ENCODE measurements at regions not wholly inside any gene's neighbourhood (a gene's known extent, or its start where the extent isn't known, plus 50 kb on each side); places are given as distances from the start of the nearest gene placed in this dataset.

GRCh38 chr1:81330111-81330510 lies 470.6 kb upstream of the ADGRL2 start:
- DNase-seq (ENCODE audit: low read depth), result no peak

- DNase-seq (ENCODE audit: low read depth), result no peak
These were observed 471.7 kb upstream of the ADGRL2 start for GRCh38 chr1:81329041-81329440.

DNA sequence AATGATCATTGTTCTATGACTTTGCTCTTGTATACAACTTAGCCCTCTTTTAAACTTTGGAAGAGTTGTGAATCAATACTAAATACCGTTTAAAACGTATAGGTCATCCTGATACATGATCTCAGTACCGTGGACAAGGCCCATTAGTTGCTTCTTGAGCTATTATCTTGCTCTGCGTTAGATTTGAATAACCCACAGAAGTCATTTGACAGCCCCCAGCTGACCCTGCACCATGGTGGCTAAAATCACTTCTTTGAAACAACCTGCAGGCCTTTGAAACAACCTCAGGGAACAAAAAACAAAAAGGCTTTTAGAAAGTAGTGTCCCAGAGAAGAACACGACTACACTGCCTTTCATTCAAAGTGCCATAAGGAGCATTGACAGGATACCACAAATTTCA lies 473.0 kb upstream of the ADGRL2 start:
- DNase-seq (ENCODE audit: low read depth), result no peak

DNA sequence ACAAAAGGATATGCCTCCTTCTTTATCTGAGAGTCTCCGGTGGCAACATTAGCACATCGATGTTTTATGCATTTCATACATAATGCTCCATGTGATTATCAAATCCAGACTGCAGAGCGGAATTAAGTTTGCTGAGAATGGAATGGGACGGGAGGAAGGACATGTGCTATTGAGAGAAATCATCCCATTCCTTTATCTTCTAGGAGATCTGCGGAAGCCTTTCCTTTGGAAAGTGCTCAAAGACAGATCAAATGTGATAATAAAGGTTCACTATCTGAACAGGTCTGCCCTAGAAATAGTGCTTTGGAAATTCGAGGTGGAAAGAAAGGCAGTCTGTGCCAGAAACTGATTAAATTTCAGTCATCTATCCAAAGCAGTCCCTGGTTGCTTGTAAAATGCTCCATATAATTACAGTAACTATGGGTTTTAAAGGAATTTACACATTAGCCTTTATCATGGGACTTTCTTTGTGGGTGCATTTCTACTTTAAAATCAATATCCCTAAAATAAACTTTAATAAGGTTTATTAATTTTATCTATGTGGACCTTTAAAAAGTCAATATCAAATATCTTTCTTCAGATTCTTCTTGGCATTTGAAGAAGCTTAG lies 473.5 kb upstream of the ADGRL2 start:
- no peak for DNase-seq (ENCODE audit: low read depth)

DNA sequence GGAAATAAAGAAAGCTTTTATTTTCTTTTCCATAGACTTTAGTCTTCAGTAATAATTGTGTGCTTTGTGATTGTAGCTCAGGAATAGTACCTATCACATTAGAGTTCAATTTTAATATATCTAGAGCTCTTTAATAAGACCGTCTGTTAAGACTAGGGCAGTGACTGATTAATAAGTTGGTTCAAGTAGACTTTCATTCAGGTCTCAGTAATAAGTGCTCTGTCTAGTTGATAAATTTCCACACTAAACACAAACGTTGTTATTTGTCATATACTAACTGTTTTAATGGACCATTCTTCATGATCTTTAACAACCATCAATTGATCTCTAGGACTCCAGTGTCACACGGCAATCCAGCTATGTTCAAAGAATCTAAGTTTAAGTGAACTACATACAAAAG lies 474.5 kb upstream of the ADGRL2 start:
- DNase-seq (ENCODE audit: low read depth), result no peak

DNA sequence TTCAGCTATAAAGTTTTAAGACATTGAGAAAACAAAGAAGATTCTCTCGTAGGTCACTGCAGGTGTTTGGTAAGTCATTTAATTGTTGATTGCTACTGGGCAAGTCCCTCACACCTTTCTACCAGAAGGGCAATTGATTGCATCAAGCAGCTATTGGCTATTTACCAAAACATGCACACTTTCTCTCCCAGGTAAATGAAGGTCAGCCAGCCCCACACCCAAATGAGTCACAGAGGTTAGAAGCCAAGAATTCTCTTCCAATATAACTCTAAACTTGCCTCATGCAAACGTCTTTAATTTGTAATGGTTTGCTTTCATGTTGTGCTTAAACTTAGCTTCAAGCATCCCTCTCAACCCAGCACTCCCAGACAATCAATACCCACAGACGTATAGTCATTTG lies 475.3 kb upstream of the ADGRL2 start:
- DNase-seq (ENCODE audit: low read depth), result no peak

- DNase-seq (ENCODE audit: low read depth), result no peak
These were observed 476.9 kb upstream of the ADGRL2 start for GRCh38 chr1:81323862-81324261.

DNA sequence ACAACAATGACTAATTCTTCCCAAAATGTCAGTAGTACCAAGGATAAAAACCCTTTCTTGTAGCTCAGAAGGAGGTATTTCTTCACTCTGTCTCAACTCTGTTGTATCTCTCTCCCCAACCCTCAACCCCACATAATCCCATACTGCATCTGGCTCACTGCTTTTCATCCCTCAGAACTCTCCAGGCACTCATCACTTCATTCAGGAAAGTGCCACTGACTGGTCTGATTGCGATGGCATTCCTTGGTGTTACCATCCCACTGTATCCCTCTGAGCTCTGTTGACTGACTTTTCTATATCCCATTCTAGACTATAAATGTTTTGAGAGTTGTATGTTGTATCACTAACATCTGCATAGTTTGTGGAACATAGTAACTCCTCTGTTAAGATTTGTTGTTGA lies 483.5 kb upstream of the ADGRL2 start:
- no peak for DNase-seq (ENCODE audit: low read depth)

- DNase-seq (ENCODE audit: low read depth), result no peak
These were observed 486.1 kb upstream of the ADGRL2 start for GRCh38 chr1:81314513-81315233.

DNA sequence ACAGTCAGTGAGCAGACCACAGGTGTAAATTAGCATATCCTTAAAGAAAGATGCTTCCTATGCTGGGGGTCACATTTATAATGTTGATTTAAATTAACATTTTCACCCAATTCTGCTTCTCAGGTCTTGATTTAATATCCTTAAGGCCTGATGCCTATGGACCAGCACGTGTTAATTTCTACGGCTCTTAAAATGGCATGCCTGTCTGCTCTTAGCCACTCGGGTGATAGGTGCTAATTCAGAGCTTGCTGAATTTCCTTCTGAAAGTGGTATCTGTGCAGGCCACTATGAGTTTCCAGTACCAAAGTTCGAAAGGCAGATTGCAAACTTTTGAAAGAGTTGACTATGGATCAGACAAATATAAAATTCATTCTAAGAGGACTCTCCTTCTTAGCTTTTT lies 487.4 kb upstream of the ADGRL2 start:
- no peak for DNase-seq (ENCODE audit: low read depth)

- no peak for DNase-seq (ENCODE audit: low read depth)
These were observed 488.4 kb upstream of the ADGRL2 start for GRCh38 chr1:81312272-81312754.

DNA sequence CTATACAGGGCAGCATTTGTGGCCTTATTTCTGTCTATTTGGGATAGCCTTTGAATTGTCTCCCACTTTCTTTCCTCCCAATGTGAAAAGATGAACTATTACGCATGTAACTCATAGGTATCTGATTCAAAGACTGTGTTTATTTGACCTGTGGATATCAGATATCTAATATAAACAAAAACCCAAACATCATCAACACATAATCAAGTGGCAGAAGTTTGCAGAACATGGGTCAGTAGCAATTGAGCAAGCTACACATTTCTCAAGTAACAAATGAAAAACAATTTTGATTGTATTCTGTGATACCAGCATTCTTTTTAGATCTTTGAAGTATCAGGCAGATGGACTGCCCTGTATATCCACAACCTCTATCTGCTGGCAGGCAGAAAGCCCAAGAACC lies 490.5 kb upstream of the ADGRL2 start:
- no peak for DNase-seq (ENCODE audit: low read depth)

- no peak for DNase-seq (ENCODE audit: low read depth)
These were observed 492.5 kb upstream of the ADGRL2 start for GRCh38 chr1:81308191-81308590.

- no peak for DNase-seq (ENCODE audit: low read depth)
These were observed 492.9 kb upstream of the ADGRL2 start for GRCh38 chr1:81307786-81308185.

DNA sequence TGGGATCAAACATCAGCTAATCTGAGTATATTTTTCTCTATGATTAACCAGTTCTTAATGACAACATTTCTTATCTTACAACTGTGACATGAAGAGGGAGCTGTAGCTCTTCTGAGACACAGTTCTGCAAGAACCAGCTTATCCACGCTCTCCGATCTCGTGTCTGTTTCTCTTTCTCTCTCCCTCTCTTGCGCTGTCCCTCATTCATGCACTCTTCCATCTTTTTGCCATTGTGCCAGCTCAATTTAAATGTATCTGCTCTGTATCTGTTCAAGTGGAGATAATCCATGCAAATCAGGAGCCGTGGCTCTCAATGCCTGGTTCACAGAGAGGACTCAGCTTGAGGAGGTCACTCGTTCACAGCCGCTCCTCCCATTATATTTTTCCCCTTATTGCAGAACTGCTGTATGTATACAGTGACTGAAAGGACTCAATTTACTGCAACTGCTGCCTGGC lies 494.7 kb upstream of the ADGRL2 start:
- DNase-seq (ENCODE audit: low read depth), result peak; percentile 36

- DNase-seq (ENCODE audit: low read depth), result peak; percentile 43
These were observed 496.5 kb upstream of the ADGRL2 start for GRCh38 chr1:81304187-81304586.

GRCh38 chr1:81299892-81300291 lies 500.8 kb upstream of the ADGRL2 start:
- DNase-seq (ENCODE audit: low read depth), result no peak

- DNase-seq (ENCODE audit: low read depth), result peak; percentile 5
These were observed 502.5 kb upstream of the ADGRL2 start for GRCh38 chr1:81298266-81298665.

GRCh38 chr1:81296601-81297000 lies 504.1 kb upstream of the ADGRL2 start:
- DNase-seq (ENCODE audit: low read depth), result peak; percentile 1

DNA sequence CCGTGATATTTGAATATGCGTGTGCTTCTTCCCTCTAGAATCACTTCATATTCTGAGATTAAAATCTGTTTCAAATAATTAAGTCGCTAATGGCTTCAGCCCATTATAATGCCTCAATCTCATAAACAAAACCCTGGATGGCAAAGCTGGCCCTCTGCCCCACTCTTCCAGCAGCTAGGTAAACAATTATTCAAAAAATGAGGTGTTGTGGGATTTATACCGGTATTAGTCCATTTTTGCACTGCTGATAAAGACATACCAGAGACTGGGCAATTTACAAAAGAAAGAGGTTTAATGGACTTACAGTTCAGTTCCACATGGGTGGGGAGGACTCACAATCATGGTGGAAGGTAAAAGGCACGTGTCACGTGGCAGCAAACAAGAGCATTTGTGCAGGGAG lies 510.4 kb upstream of the ADGRL2 start:
- DNase-seq (ENCODE audit: low read depth), result no peak

- DNase-seq (ENCODE audit: low read depth), result no peak
These were observed 512.0 kb upstream of the ADGRL2 start for GRCh38 chr1:81288689-81289088.

GRCh38 chr1:81287411-81288080 lies 513.2 kb upstream of the ADGRL2 start:
- DNase-seq (ENCODE audit: low read depth), result no peak

DNA sequence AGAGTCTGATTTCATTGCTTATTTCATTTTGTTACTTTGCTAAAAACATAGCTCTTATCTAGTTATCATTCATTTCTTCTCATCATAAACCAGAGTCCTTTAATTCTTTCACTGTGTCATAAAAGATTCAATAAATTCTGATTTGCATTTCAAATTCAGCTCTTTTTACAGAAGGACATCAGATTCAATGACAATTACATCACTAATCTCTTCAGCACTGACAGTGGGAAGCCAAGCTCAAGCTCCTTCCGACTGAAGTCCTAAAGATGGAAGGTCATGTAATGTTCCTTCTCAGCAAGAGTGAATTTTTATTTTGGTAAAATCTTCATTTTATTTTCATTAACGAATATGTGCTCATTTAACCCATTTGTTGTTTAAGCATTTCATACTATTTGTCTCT lies 530.7 kb upstream of the ADGRL2 start:
- no peak for DNase-seq (ENCODE audit: low read depth)
